HG02763 (cell line): ENCODE measurements at regions not wholly inside any gene's neighbourhood (a gene's known extent, or its start where the extent isn't known, plus 50 kb on each side); places are given as distances from the start of the nearest gene placed in this dataset.
"Not testable (repeated sequence)": the region's sequence is repeated elsewhere in the genome, so short reads cannot be mapped to it uniquely, and the experiment has no call there.

ENCODE experiments used
- ATAC-seq: cut with Tn5 transposase; IDR thresholded peaks from one replicate; pipeline ENCODE4 v1.9.1; 2021; ENCODE audit warnings: mild to moderate bottlenecking, moderate library complexity; ENCODE audit not compliant: unreplicated experiment

DNA sequence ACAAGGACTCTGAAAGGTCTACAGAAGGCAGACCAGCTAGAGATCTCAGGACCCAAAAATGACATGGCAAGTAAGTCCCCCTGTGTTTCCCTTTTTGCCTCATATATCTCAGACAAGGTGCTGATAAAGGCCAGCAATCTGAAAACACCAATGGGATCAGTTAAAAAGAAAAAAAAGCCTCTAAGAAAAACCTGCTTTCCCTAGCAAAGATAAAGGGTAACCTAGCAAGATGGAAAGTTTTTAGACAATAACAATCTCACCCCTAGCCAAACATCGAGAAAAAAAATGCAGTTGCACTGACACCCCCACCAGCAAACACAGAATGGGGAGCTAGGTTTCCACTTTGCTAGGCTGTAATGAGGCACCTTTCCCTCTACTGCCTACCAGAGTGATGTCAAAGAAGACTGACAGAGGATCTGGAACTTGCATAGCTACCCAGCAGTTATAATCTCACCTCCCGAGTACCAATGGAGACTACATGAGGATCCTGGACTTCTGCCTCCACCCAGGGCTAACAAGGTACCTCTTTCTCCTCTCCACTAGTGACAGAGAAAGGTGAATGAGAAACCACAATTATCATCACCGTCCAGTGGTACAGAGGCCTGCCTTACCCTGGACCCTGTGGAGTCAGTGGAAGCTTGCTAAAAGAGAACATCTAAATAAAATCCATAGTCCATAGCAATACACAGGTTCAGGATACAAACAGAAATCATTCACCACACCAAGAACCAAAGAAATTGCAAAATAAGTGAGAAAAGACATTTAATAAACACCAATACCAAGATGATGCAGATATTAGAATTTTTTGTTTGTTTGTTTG, 240.8 kb downstream of the ARHGAP12 start:
- ATAC-seq = no peak

DNA sequence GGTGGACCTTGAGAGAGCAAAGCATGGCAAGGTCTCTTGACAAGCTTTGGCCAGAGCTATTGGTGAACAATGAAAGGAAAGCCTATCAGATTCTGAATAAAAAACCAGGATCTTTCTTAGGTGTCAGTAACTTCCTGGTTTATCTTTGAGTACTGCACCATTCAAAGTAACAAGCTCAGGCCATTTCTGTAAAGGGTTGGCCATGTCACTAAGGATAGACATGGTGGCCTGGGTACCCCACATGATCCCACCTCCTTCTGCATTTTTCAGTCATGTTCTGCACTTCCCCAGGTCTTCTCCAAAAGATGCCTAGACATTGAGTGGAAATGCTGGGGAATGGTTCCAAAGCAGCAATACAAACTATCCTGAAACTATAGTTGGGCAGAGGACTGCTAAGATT, 242.0 kb downstream of the ARHGAP12 start:
- no peak for ATAC-seq

DNA sequence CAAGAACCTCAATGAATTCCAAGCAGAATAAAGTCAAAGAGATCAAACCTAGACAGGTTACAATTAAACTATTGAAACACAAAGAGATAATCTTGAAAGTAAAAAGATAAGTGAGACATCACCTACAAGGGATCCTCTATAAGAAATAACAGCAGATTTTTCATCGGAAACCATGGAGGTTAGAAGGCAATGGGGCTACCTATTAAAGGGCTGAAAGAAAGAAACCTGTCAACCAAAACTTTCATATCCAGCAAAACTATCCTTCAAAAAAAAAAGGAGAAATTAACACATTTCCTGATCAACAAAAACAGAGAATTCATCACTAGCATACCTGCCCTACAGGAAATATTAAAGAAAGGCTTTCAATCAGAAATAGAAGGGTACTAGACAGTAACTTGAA, 244.9 kb downstream of the ARHGAP12 start:
- ATAC-seq = no peak

DNA sequence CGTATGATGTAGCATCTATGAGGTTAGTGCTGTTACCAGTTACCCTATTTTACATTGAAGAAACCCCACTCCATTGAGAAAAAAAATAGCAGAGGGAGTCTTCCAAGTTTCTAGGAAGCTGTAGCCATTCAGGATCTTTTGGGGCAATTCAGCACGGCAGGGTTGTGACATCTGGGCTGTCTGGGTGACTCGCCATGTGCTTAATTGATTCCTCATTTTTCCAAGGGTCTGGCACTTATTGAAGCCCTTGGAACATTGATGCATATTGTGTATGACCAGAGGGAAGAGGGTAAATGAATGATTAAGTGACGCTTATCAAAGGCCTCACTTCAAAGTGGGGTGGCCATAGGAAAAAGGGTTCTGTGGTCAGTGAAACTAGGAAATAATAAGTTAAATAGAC, 248.7 kb downstream of the ARHGAP12 start:
- no peak for ATAC-seq

DNA sequence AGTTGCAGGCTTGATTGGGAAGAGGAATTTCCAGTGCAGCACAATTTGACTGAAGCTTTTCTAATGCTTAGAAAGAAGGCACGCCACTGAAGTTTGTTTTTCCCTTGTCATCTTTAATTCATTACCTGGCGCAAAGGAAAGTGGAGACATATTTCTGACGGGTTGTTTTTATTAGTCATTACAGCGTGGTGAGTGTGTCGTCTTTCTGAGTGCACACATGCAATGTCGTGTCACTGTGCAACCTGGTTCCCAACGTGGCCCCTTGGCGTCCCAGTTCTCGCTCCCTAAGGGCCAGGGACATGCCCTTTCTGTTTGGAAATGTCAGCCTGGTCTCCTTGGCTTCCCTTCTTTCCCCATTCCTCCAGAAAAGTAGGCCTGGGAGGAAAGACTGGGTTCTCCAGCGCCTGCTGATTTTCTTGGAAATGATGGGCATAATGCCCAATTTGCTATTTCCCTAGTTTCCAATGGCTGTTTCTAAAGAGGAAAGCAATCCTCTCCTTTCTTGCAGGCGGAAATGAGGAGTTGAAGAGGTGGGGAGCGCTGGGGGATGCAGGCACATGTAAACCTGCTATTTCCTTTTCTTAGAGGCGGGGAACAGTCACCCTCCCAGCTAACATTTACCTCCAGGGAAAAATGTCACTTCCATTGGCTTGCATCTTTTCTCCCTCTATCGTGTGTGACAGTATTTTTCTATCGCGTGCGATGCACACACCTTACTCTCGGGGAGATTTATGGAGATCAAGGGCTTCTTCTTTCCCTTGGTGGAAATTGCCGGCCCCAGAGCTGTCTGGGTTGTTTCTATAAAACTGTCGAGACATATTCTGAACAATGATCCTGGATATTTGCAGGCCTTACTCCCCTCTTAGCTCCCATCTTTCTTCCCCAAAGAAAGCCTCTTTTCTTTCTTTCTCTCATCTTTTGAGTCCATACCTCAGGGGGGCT, 249.8 kb downstream of the ARHGAP12 start:
- no peak for ATAC-seq

DNA sequence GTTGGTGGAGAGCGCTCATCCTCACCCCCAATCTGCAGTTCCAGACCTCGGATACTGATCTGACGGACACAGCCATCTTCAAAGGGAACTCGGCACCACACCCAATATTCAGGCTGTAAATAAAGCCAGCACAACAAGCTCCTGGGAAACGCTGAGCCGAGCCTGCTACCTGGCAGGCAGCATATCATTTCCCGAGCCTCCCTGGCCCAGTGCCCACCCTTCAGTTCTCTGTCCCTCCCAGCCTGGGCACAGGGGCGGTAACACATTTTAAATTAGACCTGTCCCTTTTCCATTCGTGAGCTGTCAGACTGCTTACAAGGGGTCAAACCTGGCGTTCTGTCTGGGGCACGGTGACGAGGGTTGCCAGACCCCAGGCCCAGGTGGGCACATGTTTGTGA, 250.5 kb downstream of the ARHGAP12 start:
- ATAC-seq = no peak

DNA sequence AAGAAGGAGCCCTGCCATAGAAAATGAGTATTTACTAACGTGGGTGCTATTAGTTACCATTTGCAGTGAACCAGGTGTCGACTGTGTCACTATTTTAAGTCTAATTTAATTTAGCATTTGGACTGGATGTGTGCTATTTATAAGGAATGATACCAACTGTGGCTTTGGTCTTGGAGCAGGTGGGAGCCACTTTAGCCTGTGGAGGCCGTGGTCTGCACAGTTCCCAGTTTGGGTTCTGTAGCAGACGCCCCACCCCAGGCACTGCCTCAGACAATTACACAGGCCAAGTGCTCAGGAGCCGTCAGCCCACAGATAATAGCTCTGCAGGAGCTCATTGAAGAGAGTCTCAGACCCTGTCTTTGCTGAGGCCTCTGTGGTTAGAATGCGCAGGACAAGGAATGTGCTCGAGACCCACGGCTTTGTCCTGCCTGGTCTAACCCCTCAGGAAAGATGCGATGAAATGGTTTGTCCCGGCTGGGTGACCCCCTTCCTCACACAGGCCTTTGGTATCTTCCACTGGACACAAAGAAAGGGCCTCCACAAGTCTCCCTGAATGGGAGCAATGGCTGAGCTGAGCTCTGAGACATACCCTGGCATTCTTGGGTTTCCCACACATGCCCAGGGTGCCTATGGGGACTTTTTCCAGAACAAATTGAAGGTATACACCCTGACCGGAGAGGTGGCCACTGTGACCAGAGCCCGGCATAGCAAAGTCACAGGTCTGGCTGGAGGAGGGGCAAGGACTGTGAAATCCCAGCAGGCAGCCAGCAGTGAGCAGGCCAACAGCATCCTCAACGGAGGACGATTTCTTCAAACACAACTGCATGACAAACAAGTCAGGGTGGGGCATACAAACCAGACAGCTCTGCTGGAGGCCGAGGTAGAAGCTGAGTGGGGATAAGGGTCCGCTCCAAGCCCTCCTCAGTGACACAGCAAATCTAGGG, 251.2 kb downstream of the ARHGAP12 start:
- ATAC-seq = no peak

DNA sequence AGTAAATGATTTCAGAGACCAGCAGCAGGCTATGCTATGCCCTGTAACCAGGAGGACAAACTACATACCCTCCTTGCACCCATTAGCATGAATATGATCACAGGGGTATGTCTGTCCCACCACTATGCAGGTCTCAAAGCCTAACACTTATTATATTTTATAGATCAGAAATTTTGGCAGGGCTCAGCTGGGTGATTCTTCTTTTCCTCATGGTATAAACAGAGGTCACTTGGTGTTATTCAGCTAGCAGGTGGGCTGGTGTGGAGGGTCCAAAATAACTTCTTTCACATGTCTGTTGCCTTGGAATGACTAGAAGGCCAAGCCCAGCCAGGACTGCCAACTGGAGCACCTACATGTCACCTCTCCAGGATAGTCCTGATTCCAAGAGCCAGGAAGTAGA, 252.9 kb downstream of the ARHGAP12 start:
- no peak for ATAC-seq

DNA sequence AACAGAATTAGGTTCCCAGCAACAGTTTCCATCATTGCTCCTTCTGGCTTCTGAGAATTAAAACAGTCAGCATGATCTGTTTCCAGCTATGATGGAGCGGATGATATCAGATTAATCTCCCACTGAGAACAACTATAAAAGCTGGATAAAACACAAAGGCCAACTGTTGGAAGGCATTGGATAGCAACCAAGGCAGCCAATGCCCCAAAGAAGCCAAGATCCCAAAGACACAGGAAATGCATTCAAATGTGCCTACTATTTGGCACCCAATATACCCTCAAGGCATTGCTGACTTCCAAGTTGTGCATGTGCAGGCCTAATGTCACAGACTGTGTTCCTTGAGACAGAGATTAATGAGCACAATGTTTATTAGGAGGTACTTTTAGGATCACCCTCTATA, 259.3 kb downstream of the ARHGAP12 start:
- ATAC-seq = no peak

DNA sequence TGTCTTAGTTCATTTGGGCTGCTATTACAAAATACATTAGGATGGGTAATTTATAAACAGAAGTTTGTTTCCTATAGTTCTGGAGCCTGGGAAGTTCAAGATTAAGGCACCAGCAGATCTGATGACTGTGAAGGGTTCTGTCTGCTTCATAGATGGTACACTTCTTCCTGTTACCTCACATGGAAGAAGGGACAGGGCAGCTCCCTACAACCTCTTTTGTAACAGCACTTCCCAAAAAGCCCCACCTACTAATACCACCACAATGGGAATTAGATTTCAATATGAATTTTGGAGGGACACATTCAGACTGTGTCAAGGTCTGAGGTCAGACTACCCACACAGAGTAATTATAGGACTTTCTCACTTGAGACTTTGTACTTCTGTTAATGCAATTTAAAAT, 260.3 kb downstream of the ARHGAP12 start:
- no peak for ATAC-seq

DNA sequence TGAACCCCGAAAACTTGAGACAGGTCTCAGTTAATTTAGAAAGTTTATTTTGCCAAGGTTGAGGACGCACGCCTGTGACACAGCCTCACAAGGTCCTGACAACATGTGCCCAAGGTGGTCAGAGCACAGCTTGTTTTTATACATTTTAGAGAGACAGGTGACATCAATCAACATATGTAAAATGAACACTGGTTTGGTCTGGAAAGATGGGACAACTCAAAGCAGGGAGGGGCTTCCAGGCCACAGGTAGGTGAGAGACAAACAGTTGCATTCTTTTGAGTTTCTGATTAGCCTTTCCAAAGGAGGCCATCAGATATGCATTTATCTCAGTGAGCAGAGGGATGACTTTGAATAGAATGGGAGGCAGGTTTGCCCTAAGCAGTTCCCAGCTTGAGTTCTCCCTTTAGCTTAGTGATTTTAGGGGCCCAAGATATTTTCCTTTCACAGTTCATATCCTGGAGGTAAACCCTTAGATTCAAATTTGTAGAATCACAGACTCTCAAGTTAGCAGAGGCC, 262.8 kb downstream of the ARHGAP12 start:
- ATAC-seq = not testable (repeated sequence)

DNA sequence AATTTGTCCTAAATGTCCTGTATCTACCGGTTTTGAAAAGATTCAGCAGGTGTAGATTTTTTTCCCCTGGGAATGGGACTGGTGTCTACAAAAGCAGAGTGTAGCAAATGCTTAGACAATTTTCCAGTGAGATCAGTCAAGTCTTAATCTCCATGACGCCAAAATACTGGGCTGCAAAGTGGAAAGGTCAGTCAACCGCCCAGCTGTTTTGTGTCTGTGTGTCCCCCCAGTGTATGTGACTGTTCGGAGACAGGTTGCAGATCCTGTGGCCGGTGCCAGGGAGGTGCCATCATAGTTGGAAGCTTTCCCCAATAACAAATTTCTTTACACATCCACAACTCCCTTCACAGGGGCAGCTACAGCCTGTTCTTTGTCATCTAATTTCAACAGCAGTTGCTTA, 263.8 kb downstream of the ARHGAP12 start:
- ATAC-seq = no peak

DNA sequence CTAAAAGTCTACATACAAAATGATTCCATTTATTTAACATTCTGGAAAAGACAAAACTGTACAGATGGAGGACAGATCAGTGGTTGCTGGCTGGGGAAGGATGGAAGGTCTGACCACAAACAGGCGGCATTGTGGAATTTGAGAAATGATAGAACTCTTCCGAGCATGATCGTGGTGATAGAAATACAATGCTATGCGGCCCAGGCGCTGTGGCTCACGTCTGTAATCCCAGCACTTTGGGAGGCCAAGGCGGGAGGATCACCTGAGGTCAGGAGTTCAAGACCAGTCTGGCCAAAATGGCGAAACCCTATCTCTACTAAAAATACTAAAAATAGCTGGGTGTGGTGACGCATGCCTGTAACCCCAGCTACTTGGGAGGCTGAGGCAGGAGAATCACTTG, 264.6 kb downstream of the ARHGAP12 start:
- not testable (repeated sequence) for ATAC-seq

DNA sequence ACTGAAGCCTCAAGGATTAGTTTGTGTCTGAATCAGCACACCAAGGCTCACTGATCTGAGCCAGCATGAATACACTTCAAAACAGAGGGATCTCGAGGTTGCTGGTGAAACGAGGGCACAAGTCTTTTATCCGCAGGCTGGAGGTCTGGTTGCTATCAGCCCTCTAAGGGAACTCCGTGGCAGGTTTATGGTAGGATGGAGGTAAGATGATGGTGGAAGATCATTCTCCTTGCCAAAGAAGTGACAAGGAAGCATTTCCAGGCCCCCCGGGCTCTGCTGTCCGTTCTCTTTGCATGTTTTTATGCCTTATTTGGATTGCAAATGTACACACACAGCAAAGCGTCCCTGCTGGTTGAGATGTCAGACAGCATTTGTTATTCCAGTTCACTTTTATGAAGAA, 268.3 kb downstream of the ARHGAP12 start:
- no peak for ATAC-seq

DNA sequence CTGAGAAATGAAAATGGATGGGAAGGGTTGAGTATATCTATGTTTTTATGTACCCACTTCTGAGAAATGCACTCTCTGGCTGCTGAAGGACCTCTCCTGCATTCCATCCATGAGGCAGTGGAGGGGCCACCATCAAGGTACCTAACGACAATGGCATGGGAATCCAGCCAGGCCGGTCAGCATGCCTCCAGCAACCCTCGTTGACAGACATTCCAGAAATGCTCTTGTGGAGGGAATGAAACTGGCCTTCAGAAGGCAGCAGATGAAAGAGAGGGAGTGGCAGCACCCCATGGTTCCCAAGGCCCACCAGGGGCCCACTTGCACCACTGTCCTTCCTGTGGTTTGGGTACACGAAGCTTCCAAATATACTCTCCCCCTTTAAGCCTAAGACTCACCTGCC, 269.0 kb downstream of the ARHGAP12 start:
- no peak for ATAC-seq

DNA sequence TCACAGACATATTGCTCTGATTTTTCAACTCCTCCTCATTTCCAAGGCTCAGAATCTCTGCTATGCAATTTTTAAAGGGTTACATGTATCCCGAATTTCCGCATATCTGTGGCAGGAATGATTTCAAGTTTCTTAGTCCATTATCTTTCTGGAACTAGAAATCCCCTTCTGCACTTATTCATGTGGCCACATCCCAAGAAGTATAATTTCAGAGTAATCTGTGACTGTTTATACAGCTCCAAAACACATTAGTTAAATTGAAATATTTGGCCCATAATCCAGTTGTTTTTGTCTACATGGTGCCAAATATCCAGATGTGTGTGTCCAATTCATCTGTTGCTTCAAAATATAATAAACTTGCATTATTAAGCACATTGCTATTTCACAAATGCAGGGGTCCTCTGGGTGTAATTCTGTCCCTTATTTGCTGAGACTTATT, 271.2 kb downstream of the ARHGAP12 start:
- no peak for ATAC-seq

DNA sequence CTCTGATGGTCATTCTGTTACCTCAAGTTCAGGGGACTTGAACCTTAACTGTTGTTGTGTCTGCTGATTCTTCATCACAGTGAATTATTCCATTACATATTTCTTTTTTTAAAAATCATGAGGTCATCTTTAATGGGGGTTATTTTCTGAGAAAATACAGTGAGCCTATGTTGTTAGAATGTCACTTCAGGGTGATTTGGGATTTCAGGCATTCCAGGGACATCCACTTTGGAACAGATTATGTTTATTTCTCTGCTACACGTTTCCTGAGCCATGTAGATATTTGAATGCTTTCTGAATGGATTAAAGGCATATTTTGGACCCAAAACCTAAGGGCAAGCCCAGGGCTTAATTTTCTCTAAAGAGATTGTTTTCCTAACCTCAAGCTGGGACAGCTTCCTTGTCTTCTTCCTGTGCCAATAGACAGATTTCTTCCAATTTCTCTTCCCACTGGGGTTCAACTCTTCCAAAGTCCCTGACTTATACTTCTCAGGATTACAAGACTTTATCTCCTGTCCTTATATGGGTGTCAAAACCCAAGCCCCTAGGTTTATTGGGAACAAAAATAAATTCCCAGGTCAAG, 271.7 kb downstream of the ARHGAP12 start:
- ATAC-seq = no peak

DNA sequence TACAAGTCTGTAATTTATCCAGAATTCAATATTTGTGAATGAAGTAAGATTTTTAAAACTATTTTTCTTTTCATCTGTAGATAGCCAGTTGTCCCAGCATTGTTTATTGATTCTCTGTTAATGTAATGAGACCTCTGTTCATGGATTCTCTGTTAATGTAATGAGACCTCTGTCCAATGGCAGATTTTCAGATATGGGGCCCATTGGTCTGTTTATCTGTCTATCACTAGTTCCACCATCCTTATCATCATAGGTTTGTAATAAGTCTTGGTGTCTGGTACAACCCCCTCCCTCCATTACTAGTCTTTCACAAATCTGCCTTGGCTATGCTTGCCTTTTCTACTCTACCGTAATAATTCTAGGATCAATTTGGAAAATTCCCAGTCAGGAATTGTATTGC, 276.6 kb downstream of the ARHGAP12 start:
- no peak for ATAC-seq

DNA sequence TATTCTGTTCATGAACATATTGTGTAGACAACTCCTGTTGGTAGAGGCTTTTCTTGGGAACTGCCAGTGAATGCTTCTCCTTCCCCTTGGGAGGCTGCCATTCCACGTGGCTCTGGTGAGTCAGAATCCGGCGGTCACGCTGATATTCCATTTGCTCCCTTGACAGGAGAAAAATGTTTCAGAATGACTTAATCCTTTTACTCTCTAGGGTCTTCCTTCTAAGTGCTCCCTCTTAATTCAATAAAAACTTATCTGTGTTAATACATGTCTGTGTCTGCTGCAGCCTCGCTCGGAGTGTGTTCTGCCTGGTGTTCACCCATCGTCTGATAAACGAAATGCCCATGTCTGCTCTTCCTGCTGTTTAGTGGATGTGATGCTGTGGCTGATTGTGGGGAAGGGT, 278.6 kb downstream of the ARHGAP12 start:
- no peak for ATAC-seq

DNA sequence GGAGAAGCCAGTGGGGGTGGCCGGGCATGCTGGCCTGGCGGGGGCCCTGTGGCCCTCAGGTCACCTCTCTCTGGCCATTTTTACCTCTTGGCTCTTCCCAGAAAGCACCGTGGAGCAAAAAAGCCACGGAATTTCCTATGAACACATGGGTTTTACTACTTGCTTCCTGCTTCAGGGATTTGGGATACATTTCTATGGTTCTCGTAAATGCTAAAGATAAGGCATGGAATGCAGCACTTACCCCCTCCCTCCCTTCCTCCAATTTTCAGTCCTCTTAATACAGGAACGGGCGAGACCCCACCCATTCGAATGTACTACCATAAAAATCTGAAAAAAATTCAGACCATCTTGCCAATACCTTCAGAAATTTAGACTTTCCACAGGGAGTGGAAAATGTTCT, 279.7 kb downstream of the ARHGAP12 start:
- ATAC-seq = no peak
